ENCODE measurements at regions not wholly inside any gene's neighbourhood (a gene's known extent, or its start where the extent isn't known, plus 50 kb on each side); places are given as distances from the start of the nearest gene placed in this dataset.
A peak's percentile ranks its signal among the peaks of the same experiment; 100 is the strongest.

GRCh38 chr2:129914538-129915302 is 64.7 kb upstream of the RAB6C start:
- Mint-ChIP-seq H3K9me3 (peaks cover 26% of the 10 kb centered on the region), H3K4me1 (peaks cover 6% of the 10 kb centered on the region), H3K27ac (no peak overlapping the region), H3K4me3 (no peak overlapping the region), H3K27me3 (ENCODE audit: low read depth) (peaks cover 3% of the 10 kb centered on the region; the same call in 1 of the 2 replicates), H3K36me3 (peaks cover 16% of the 10 kb centered on the region)
- POLR2A ChIA-PET = no interaction called here
- TF ChIP-seq ZNF219 (CRISPR knock-in tag; IDR thresholded peaks at IDR 0.05; ENCODE audit: borderline replicate concordance) (no peak), TCF7 (CRISPR knock-in tag; IDR thresholded peaks at IDR 0.05; ENCODE audit: low read depth) (peak; percentile 17; the same call in 1 of the 2 replicates)
- ATAC-seq = no peak
- no peak for DNase-seq (ENCODE audit: low spot score)
- CTCF ChIA-PET = no interaction called here

- no peak for TF ChIP-seq ZNF138 (CRISPR knock-in tag; conservative IDR thresholded peaks at IDR 0.05)
- no peak for TF ChIP-seq ZNF423 (CRISPR knock-in tag; IDR thresholded peaks at IDR 0.05)
- TF ChIP-seq JAZF1 (CRISPR knock-in tag; IDR thresholded peaks at IDR 0.05) = no peak
- TF ChIP-seq E2F4 (CRISPR knock-in tag; IDR thresholded peaks at IDR 0.05; ENCODE audit: borderline replicate concordance, low read depth) = no peak
- TF ChIP-seq CREM (CRISPR knock-in tag; IDR thresholded peaks at IDR 0.05) = no peak
- no peak for TF ChIP-seq ZSCAN18 (CRISPR knock-in tag; IDR thresholded peaks at IDR 0.05)
- no peak for TF ChIP-seq GTF2I (CRISPR knock-in tag; conservative IDR thresholded peaks at IDR 0.05)
- TF ChIP-seq ZNF512 (CRISPR knock-in tag; IDR thresholded peaks at IDR 0.05; ENCODE audit: borderline replicate concordance) = no peak
- TF ChIP-seq ZBTB43 (CRISPR knock-in tag; IDR thresholded peaks at IDR 0.05) = no peak
- TF ChIP-seq ZMAT4 (CRISPR knock-in tag; IDR thresholded peaks at IDR 0.05) = no peak
- no peak for TF ChIP-seq GRHL2 (CRISPR knock-in tag; IDR thresholded peaks at IDR 0.05; ENCODE audit: insufficient replicate concordance, severe bottlenecking)
- TF ChIP-seq ESRRA (CRISPR knock-in tag; IDR thresholded peaks at IDR 0.05; ENCODE audit: borderline replicate concordance) = no peak
- TF ChIP-seq USF2 (CRISPR knock-in tag; IDR thresholded peaks at IDR 0.05) = no peak
- no peak for TF ChIP-seq MYBL2 (CRISPR knock-in tag; IDR thresholded peaks at IDR 0.05)
- no peak for TF ChIP-seq JUN (CRISPR knock-in tag; IDR thresholded peaks at IDR 0.05)
- no peak for TF ChIP-seq TP53 (CRISPR knock-in tag; IDR thresholded peaks at IDR 0.05)
- TF ChIP-seq CBFB (CRISPR knock-in tag; IDR thresholded peaks at IDR 0.05; ENCODE audit: low read depth) = no peak
- no peak for TF ChIP-seq ATF3 (CRISPR knock-in tag; conservative IDR thresholded peaks at IDR 0.05)
- TF ChIP-seq USF1 (CRISPR knock-in tag; IDR thresholded peaks at IDR 0.05) = no peak
- TF ChIP-seq AFF4 (CRISPR knock-in tag; IDR thresholded peaks at IDR 0.05; ENCODE audit: borderline replicate concordance) = no peak
- peaks cover 3% of the 10 kb centered on the region; the same call in 1 of the 2 replicates for H3K27me3 Mint-ChIP-seq (ENCODE audit: low read depth)
- CTCF ChIA-PET = interaction anchor here (1.1 to 1.4 kb wide), 2 partner anchors 8 to 21 kb away, joined by 3 to 5 read pairs; no protein-coding TSS in a partner anchor
- H3K9me3 Mint-ChIP-seq = peaks cover 32% of the 10 kb centered on the region
- DNase-seq (ENCODE audit: low spot score) (no peak), ATAC-seq (no peak)
- no peak overlapping the region for H3K4me3 Mint-ChIP-seq
- peaks cover 17% of the 10 kb centered on the region for H3K36me3 Mint-ChIP-seq
- H3K27ac Mint-ChIP-seq = no peak overlapping the region
- POLR2A ChIA-PET = no interaction called here
- H3K4me1 Mint-ChIP-seq = peaks cover 4% of the 10 kb centered on the region
Measured at GRCh38 chr2:129915303-129915840, 64.1 kb upstream of the RAB6C start.
